GM19239 (cell line): ENCODE measurements at regions not wholly inside any gene's neighbourhood (a gene's known extent, or its start where the extent isn't known, plus 50 kb on each side); places are given as distances from the start of the nearest gene placed in this dataset.
A peak's percentile ranks its signal among the peaks of the same experiment; 100 is the strongest.
"Not testable (repeated sequence)": the region's sequence is repeated elsewhere in the genome, so short reads cannot be mapped to it uniquely, and the experiment has no call there.

ENCODE experiments used
- DNase-seq: peaks from one replicate; pipeline ENCODE4 v3.0.0; 2011; ENCODE audit warnings: low spot score; ENCODE audit not compliant: insufficient read length
- FAIRE-seq: peaks from 2 replicates; lab custom pipeline; 2011; peaks lifted over from hg19 to GRCh38; lab: Jason Lieb, UNC

- peak; percentile 56 for FAIRE-seq
- no peak for DNase-seq
Measured at GRCh38 chr6:100230115-100230952, 234.4 kb downstream of the SIM1 start.

GRCh38 chr6:100229512-100229911, 235.2 kb downstream of the SIM1 start:
- FAIRE-seq (no peak), DNase-seq (no peak)

GRCh38 chr6:100228834-100229441, 234.9 kb upstream of the MCHR2 start:
- DNase-seq (peak; percentile 64), FAIRE-seq (peak; percentile 94)

GRCh38 chr6:100228437-100228833, 234.4 kb upstream of the MCHR2 start:
- DNase-seq: no peak
- no peak for FAIRE-seq

GRCh38 chr6:100226811-100227210, 232.8 kb upstream of the MCHR2 start:
- FAIRE-seq (no peak), DNase-seq (no peak)

GRCh38 chr6:100223952-100224351, 229.9 kb upstream of the MCHR2 start:
- not testable (repeated sequence) for DNase-seq, FAIRE-seq

GRCh38 chr6:100220543-100220942, 226.5 kb upstream of the MCHR2 start:
- no peak for FAIRE-seq

GRCh38 chr6:100217225-100218012, 223.4 kb upstream of the MCHR2 start:
- no peak for FAIRE-seq
- DNase-seq: no peak

More at GRCh38 chr6:100220543-100220942, 226.5 kb upstream of the MCHR2 start:
- DNase-seq: no peak

- FAIRE-seq: no peak
- no peak for DNase-seq
Measured at GRCh38 chr6:100216760-100217159, 222.7 kb upstream of the MCHR2 start.

GRCh38 chr6:100212131-100212530, 218.1 kb upstream of the MCHR2 start:
- no peak for FAIRE-seq
- DNase-seq: no peak

- DNase-seq: no peak
- no peak for FAIRE-seq
Measured at GRCh38 chr6:100210137-100211117, 216.4 kb upstream of the MCHR2 start.

- no peak for FAIRE-seq
- no peak for DNase-seq
Measured at GRCh38 chr6:100209323-100210136, 215.5 kb upstream of the MCHR2 start.

GRCh38 chr6:100203400-100203799, 209.4 kb upstream of the MCHR2 start:
- DNase-seq: no peak
- FAIRE-seq: no peak

GRCh38 chr6:100202417-100203194, 208.6 kb upstream of the MCHR2 start:
- no peak for FAIRE-seq
- DNase-seq: no peak

GRCh38 chr6:100196214-100196982, 202.4 kb upstream of the MCHR2 start:
- not testable (repeated sequence) for DNase-seq, FAIRE-seq

GRCh38 chr6:100195244-100195643, 201.2 kb upstream of the MCHR2 start:
- DNase-seq, FAIRE-seq: not testable (repeated sequence)

- DNase-seq (no peak), FAIRE-seq (no peak)
Measured at GRCh38 chr6:100194535-100194934, 200.5 kb upstream of the MCHR2 start.
